ENCODE measurements at regions not wholly inside any gene's neighbourhood (a gene's known extent, or its start where the extent isn't known, plus 50 kb on each side); places are given as distances from the start of the nearest gene placed in this dataset.

DNA sequence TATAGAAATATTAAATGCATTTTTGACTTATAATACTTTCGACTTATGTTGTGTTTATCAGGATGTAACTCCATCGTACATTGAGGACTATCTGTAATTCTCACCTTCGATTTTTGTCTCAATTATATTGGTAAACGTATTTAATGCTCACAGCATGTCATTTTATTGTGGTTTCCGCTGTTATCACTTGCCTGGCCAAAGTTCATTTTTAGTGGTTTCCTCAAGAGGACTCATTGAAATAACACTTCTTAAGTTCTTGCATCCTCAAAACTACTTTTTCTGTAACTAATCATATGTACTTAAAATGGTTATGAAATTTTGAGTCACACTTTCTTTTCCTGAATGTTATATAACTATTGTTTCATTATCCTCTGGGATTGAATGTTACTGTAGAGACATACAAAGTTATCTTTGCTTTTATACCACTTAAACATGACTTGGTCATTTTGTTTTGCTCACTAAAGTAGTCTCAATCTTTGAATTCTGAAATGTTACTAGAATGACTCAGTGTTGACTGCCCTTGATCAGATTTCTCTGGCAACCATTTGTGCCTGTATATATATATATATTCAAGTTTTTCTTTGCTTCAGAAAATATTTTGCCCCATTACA lies 289.6 kb upstream of the PROX1 start:
- TF ChIP-seq, protein P1, sequence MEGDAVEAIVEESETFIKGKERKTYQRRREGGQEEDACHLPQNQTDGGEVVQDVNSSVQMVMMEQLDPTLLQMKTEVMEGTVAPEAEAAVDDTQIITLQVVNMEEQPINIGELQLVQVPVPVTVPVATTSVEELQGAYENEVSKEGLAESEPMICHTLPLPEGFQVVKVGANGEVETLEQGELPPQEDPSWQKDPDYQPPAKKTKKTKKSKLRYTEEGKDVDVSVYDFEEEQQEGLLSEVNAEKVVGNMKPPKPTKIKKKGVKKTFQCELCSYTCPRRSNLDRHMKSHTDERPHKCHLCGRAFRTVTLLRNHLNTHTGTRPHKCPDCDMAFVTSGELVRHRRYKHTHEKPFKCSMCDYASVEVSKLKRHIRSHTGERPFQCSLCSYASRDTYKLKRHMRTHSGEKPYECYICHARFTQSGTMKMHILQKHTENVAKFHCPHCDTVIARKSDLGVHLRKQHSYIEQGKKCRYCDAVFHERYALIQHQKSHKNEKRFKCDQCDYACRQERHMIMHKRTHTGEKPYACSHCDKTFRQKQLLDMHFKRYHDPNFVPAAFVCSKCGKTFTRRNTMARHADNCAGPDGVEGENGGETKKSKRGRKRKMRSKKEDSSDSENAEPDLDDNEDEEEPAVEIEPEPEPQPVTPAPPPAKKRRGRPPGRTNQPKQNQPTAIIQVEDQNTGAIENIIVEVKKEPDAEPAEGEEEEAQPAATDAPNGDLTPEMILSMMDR (conservative IDR thresholded peaks at IDR 0.05; ENCODE audit: low read depth, low read length), result no peak
- TF ChIP-seq FOS (IDR thresholded peaks at IDR 0.05; ENCODE audit: low read depth, low read length), result no peak

Measured in IMR-90 (cell line).